SU-DHL-6 (cell line): ENCODE measurements at regions not wholly inside any gene's neighbourhood (a gene's known extent, or its start where the extent isn't known, plus 50 kb on each side); places are given as distances from the start of the nearest gene placed in this dataset.

Source experiments
- EZH2phosphoT487 ChIP-seq: fragments of 200-600 bp; sonication (generic), shearing (Covaris generic); conservative IDR thresholded peaks from 2 replicates; pipeline ENCODE4 v1.6.1; 2018; ENCODE audit warnings: mild to moderate bottlenecking, antibody characterized with exemption, low read length, moderate library complexity, mixed read lengths
- TF ChIP-seq, protein P1 (sequence below): fragments of 200-600 bp; sonication (generic); IDR thresholded peaks from one replicate; pipeline ENCODE4 v1.5.1; 2017; ENCODE audit warnings: antibody characterized with exemption, mild to moderate bottlenecking, low read length, moderate library complexity; ENCODE audit not compliant: insufficient read depth, poor library complexity, severe bottlenecking

GRCh38 chr20:11808841-11809240, 108.9 kb upstream of the BTBD3 start:
- TF ChIP-seq, protein P1, sequence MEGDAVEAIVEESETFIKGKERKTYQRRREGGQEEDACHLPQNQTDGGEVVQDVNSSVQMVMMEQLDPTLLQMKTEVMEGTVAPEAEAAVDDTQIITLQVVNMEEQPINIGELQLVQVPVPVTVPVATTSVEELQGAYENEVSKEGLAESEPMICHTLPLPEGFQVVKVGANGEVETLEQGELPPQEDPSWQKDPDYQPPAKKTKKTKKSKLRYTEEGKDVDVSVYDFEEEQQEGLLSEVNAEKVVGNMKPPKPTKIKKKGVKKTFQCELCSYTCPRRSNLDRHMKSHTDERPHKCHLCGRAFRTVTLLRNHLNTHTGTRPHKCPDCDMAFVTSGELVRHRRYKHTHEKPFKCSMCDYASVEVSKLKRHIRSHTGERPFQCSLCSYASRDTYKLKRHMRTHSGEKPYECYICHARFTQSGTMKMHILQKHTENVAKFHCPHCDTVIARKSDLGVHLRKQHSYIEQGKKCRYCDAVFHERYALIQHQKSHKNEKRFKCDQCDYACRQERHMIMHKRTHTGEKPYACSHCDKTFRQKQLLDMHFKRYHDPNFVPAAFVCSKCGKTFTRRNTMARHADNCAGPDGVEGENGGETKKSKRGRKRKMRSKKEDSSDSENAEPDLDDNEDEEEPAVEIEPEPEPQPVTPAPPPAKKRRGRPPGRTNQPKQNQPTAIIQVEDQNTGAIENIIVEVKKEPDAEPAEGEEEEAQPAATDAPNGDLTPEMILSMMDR = no peak
- no peak for TF ChIP-seq EZH2phosphoT487
